GM19043 (cell line): ENCODE measurements at regions not wholly inside any gene's neighbourhood (a gene's known extent, or its start where the extent isn't known, plus 50 kb on each side); places are given as distances from the start of the nearest gene placed in this dataset.
"Not testable (repeated sequence)": the region's sequence is repeated elsewhere in the genome, so short reads cannot be mapped to it uniquely, and the experiment has no call there.

Source experiments
- ATAC-seq: cut with Tn5 transposase; IDR thresholded peaks from one replicate; pipeline ENCODE4 v1.9.1; 2021; ENCODE audit warnings: low read depth; ENCODE audit not compliant: unreplicated experiment

DNA sequence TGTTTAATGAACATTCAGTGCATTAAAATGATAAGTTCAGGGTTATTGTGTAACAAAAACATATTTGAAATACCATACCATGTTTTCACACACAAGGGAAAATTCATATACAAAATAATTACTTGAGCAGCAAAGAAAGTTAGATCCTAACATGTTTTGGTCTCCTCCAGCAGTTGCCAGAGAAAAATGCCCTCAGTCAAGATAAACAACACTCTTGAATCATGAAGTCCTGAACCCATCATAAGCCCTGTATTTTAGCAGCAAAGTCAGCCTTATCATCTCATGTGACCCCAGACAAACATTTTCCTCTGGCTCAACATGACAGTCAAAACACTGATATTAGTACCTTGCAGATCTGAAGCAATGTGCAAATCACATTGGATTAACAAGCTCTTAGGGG lies 1541.1 kb upstream of the WWC1 start:
- no peak for ATAC-seq

DNA sequence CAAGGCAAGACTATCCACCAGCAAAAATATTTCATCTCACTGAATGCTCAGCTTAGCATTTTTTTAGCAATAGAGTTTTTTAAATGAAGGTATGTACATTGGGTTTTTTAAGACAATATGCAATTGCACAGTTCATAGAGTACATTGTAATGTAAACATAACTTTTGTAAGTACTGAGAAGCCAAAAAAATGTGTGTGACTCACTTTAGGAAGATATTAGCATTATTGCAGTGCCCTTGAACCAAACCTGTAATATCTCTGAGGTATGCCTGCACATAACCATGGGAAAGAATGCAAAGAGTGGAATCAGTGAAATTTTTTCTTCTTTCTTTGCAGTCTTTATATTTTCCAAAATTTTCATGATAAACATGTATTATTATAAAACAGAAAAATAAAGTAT lies 1533.3 kb upstream of the WWC1 start:
- ATAC-seq, result no peak

GRCh38 chr5:166767858-166768257 lies 1523.6 kb upstream of the WWC1 start:
- no peak for ATAC-seq

- no peak for ATAC-seq
Observed at GRCh38 chr5:166768536-166768935, 1522.9 kb upstream of the WWC1 start.

DNA sequence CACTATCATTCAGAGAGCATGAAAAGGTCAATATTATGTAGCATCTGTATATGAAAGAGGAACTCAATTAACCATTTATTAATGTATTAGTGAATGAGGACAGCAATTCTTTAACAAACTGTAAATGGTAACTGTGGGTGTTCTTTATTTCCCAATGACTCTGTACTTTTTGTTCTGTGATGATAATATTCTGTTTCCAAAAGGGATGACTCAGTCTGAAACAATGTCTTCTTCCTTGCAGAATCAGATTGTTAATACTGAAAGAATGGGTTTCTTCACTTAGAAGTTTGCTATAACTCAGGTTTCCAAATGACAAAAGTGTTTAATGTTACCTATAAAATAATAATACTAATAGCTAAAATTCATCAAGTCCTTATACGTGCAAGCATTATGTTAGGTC lies 1518.7 kb upstream of the WWC1 start:
- no peak for ATAC-seq

DNA sequence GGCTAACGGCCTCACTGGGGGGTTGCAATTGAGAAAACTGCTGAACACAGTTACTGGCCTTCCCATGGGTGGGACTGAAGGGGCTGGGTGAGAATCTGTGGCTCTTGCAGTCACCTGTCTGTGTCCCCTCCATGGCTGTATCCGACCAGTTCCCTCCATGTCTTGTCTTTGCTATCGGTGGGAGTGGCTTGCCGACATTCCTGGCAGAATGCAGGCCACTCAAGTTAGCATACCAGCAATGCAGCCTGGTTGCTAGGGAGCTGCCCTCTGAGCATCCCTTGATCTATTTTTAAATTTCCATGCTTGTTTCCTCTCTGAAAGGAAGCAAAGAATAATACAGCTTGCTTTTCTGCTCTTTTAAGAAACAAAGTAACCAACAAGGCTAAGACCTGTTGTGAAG lies 1509.7 kb upstream of the WWC1 start:
- no peak for ATAC-seq

DNA sequence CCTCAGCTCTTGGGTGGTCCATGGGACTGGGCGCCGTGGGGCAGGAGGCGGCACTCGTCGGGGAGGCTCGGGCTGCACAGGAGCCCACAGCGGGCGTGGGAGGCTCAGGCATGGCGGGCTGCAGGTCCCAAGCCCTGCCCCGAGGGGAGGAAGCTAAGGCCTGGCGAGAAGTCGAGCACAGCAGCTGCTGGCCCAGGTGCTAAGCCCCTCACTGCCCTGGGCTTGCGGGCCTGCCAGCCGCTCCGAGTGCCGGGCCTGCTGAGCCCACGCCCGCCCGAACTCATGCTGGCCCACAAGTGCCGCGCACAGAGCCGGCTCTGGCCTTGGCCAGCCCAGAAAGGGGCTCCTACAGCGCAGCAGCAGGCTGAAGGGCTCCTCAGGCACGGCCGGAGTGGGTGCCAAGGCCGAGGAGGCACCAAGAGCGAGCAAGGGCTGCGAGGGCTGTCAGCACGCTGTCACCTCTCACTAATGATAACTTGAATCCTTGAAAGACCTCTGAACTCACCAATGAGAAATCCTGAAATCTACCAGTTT lies 1506.8 kb upstream of the WWC1 start:
- no peak for ATAC-seq

GRCh38 chr5:166786178-166786577 lies 1505.3 kb upstream of the WWC1 start:
- ATAC-seq, result no peak

GRCh38 chr5:166786889-166787288 lies 1504.6 kb upstream of the WWC1 start:
- ATAC-seq, result no peak

- ATAC-seq, result no peak
Observed at GRCh38 chr5:166788050-166788449, 1503.4 kb upstream of the WWC1 start.

- no peak for ATAC-seq
Observed at GRCh38 chr5:166795756-166796155, 1495.7 kb upstream of the WWC1 start.

DNA sequence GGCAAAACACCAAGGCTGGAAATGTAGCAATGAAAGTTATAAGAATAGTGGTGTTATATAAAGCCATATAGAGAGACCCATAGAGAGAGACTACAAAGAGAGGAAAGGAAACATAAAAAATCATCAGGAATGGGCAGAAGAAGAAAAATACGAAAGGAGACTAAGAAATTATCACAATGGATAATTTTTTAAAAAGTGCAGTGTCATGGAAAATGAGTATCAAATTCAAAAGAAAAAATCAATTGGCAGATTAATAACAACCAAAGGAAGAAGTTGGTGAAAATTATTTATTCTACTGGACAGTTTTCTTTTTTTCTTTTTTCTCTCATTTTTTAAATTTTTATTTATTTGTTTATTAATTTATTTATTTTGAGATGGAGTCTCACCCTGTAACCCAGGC lies 1488.4 kb upstream of the WWC1 start:
- ATAC-seq, result no peak

DNA sequence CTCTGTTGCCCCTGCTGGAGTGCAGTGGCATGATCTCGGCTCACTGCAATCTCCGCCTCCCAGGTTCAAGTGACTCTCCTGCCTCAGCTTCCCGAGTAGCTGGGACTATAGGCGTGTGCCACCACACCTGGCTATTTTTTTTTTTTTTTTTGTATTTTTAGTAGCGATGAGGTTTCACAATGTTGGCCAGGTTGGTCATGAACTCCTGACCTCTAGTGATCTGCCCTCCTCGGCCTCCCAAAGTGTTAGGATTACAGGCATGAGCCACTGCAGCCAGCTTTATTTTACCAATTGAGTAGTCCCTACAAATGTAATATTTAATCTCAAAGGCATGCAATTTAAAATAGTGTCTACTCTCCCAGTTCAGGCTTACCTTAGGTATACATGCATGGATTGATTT lies 1487.2 kb upstream of the WWC1 start:
- ATAC-seq, result not testable (repeated sequence)

DNA sequence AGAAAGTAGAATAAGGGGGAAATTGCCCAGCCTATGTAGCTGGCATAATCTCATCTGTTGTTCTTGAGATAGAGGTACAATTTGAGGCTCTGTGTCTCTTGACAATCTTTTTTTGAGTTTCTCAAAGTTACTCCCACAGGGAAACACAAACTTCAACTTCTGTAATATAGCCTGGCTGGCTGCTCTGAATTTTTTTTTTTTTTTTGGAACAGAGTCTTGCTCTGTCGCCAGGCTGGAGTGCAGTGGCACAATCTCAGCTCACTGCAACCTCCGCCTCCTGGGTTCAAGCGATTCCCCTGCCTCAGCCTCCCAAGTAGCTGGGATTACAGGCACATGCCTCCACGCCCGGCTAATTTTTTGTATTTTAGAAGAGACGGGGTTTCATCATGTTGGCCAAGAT lies 1486.8 kb upstream of the WWC1 start:
- ATAC-seq, result not testable (repeated sequence)

- ATAC-seq, result not testable (repeated sequence)
Observed at GRCh38 chr5:166810093-166810658, 1481.3 kb upstream of the WWC1 start.

GRCh38 chr5:166810721-166811120 lies 1480.7 kb upstream of the WWC1 start:
- ATAC-seq, result no peak

DNA sequence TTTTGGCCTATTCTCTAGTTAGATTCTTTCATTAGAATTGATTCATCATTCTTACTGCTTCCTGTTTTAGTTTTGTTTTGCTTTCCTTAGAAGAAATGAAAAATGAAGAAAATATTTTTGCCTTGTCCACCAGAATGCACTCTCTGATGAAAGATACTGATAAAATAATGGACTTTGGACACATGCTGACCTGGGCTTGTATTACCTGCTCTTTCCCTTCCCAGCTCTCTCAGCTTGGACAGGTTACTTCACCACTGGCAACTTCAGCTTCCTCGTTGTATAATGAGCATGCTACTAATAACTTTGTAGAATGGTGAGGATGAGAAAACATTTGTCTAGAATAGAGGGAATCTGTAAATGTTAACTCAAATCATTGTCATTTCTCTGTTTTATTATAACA lies 1468.1 kb upstream of the WWC1 start:
- ATAC-seq, result no peak

DNA sequence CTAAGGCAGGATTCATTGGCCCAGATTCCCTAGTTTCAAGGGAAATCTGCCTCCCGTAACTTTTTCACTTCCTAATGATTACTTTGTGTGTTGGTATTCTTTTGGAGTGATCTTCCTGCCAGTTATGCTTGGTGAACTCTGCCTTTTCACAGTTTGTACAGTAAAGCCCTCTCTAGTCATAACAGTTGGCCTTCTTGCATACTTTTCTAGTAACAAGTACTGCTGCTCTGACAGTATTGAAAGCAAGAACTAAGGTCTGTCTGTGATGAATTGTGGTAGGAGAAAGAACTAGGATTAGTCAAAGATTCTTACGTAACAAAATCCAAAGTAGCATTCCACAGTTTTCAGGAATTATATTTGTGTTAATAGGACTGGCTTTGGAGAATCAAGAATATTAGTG lies 1457.2 kb upstream of the WWC1 start:
- ATAC-seq, result no peak

DNA sequence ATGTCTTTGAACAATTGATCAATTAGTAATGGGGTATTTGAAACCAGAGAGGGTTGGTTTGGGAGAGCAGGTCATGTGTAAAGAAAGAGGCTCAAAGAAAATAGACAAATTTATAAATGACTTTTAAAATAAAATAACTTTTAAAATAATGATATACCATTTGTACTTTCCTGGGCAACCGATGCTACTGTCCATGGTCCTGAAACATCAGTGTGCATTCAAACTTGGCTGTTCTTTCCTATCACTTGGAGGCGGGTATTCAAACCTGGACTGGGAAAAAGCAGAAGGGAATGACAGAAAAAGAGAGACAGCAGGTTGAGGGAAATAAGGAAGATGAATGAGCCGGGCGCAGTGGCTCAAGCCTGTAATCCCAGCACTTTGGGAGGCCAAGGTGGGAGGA lies 1446.4 kb upstream of the WWC1 start:
- ATAC-seq, result no peak

DNA sequence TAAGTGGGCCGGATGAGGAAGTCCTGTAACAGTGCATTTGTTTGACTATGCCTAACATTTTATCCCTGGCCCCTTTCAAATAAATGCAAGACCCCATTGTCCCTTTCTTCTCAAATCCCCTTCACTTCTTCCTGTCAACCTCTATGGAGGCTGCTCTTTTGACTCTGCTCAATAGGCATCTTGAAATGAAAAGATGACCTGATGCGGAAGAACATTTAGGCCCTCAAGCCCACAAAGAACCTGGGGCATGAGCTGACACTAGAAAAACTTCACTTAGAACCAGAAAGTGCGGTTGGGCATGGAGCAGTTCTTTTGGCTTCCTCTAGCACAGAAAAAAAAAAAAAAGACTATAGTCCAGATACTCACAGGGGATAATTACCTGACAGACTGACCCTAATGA lies 1434.7 kb upstream of the WWC1 start:
- no peak for ATAC-seq

DNA sequence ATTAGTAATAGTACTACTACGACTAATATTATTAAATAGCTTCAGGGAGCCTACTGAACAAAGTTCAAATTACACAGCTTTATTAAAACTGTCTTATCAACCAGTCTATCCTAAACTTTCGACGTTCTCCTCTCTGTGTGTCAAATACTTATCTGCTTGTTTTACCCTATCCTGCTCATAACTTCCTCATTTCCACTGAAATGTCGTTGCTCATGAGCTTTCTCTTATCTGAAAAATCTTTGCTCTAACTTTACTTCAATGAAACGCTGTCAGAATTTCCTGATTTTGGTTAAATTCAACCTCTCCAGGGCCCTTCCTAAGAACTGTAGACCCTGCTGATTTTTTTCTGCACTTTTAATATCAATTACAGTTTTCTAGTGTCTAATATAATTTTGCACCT lies 1431.0 kb upstream of the WWC1 start:
- ATAC-seq, result no peak

DNA sequence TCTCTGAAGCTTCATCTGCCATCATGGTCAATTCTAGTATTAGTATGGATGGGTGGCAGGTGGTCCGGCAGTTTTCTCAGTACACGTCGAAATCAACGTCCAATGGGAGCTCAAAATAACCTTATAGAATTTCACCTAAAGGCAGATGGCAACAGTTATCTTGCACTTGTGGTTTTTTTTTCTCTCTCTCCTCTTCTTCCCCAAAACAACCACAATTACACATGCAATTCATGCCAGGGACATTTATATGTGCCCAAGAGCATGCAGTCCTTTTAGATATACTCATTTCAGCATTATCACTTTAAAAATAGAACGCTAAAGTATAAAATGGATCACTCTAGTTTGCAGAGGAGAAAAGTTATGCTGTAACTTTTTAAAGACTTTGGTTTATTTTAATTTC lies 1428.9 kb upstream of the WWC1 start:
- no peak for ATAC-seq

DNA sequence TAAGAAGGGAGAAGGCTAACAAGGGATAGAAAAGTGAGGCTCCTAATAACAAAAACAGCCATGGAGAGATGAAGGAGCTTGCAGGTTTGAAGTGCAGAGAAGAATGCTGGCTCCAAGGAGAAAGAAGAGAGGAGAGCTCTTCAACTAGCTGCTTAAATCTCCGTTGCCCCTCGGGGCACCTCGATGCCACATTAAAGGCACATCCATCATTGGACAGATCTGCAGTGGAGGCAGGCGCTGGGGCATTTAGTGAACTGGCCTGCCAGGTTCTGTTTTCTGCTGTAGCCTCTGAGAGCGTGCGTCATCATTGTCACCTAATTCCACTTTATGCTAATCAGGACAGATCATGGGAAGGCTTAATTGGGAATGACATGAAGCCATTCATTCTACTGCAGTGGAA lies 1426.2 kb upstream of the WWC1 start:
- ATAC-seq, result no peak
